ENCODE measurements at regions not wholly inside any gene's neighbourhood (a gene's known extent, or its start where the extent isn't known, plus 50 kb on each side); places are given as distances from the start of the nearest gene placed in this dataset.

DNA sequence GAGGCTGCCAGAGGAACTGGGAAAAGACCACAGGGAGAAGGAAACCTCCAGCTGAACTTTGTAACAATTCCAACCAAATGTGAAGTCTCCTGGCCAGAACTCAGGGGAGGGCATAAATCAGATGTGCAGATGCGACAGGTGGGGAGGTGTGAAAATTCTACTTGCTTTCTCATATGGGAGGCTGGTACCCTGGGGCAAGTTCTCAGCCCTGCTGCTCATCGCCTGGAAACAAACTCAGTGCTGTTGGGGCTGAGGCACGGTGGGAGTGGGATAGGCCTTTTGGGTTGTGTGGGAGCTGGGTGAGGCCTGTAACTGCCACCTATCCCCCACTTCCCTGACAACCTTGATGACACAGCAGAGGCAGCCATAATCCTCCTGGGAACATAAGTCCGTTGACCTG is 179.6 kb downstream of the ASB1 start:
- TF ChIP-seq, protein P1, sequence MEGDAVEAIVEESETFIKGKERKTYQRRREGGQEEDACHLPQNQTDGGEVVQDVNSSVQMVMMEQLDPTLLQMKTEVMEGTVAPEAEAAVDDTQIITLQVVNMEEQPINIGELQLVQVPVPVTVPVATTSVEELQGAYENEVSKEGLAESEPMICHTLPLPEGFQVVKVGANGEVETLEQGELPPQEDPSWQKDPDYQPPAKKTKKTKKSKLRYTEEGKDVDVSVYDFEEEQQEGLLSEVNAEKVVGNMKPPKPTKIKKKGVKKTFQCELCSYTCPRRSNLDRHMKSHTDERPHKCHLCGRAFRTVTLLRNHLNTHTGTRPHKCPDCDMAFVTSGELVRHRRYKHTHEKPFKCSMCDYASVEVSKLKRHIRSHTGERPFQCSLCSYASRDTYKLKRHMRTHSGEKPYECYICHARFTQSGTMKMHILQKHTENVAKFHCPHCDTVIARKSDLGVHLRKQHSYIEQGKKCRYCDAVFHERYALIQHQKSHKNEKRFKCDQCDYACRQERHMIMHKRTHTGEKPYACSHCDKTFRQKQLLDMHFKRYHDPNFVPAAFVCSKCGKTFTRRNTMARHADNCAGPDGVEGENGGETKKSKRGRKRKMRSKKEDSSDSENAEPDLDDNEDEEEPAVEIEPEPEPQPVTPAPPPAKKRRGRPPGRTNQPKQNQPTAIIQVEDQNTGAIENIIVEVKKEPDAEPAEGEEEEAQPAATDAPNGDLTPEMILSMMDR (conservative IDR thresholded peaks at IDR 0.05 in 1 of 2, IDR thresholded peaks at IDR 0.05 in 1 of 2; ENCODE audit: extremely low read depth in 1 of 2, insufficient read depth in 1 of 2, low read depth in 1 of 2, low read length in 2 of 2), result no peak
- TF ChIP-seq EZH2 (IDR thresholded peaks at IDR 0.05; ENCODE audit: borderline replicate concordance, low read length), result no peak
